Psoas muscle (tissue), 7 donors: ENCODE measurements at regions not wholly inside any gene's neighbourhood (a gene's known extent, or its start where the extent isn't known, plus 50 kb on each side); places are given as distances from the start of the nearest gene placed in this dataset.

Source experiments
- ATAC-seq, 4 donors: fragments of 200-7000 bp; cut with Tn5 transposase; one replicate each; pipeline ENCODE4 v1.9.1; 2020; ENCODE audit warnings: moderate library complexity in 3 of 4, mild to moderate bottlenecking in 2 of 4
- DNase-seq, 2 donors: peaks; one replicate each; pipeline ENCODE4 v3.0.0-alpha.2; 2020
- H3K27ac ChIP-seq: fragments of 200-600 bp; one replicate; pipeline ENCODE4 v1.8.0; 2022
- H3K27me3 ChIP-seq, 3 donors: fragments of 200-600 bp in 1 of 3; one replicate each; pipeline versions ENCODE4 v1.6.1 to v1.8.0; 2013 to 2022; ENCODE audit warnings: low read length in 2 of 3, mild to moderate bottlenecking in 2 of 3, moderate library complexity in 1 of 3; ENCODE audit not compliant: insufficient read depth in 3 of 3
- H3K36me3 ChIP-seq, 2 donors: fragments of 200-600 bp in 1 of 2; one replicate each; pipeline versions ENCODE4 v1.6.1 to v1.8.0; 2013 to 2022; ENCODE audit warnings: low read depth in 1 of 2, mild to moderate bottlenecking in 1 of 2, moderate library complexity in 1 of 2; ENCODE audit not compliant: insufficient read depth in 1 of 2
- H3K4me1 ChIP-seq: fragments of 200-600 bp; one replicate; pipeline ENCODE4 v1.8.0; 2022
- H3K4me3 ChIP-seq: fragments of 200-600 bp; one replicate; pipeline ENCODE4 v1.8.0; 2022; ENCODE audit warnings: mild to moderate bottlenecking
- H3K9me3 ChIP-seq: fragments of 200-600 bp; one replicate; pipeline ENCODE4 v1.8.0; 2022
- WGBS, 3 donors: extraction: QIAGEN DNeasy Blood & Tissue Kit; methylation state at CpG; one replicate each; pipeline versions ENCODE4 v1.1.6 to v1.1.7; 2013; 5-methylcytosine and 5-hydroxymethylcytosine counted together
- intact Hi-C, 2 donors: fragments of 100-400 bp; cut with DNase I; formaldehyde crosslinking; loops; one replicate each; pipeline versions ENCODE4 v1.11.0 to v1.14.2; 2022
- TF ChIP-seq, protein P1 (sequence below): fragments of 200-600 bp; IDR thresholded peaks from one replicate; pipeline ENCODE4 v1.8.0; 2022; ENCODE audit warnings: antibody characterized with exemption
- donor health status: healthy with polysubstance abuse.
- donor health status: DM: no; HTN: no; CAD: no; lungs with moderate emphysema.
- donor health status: Bipolar disorder and iron deficiency.
- donor health status: healthy.
- donor health status: DM: yes; HTN: yes; CAD: no.
- donor health status: DM: no; HTN: no; CAD: no.
- donor health status: DM: yes; HTN: yes; CAD: no.

DNA sequence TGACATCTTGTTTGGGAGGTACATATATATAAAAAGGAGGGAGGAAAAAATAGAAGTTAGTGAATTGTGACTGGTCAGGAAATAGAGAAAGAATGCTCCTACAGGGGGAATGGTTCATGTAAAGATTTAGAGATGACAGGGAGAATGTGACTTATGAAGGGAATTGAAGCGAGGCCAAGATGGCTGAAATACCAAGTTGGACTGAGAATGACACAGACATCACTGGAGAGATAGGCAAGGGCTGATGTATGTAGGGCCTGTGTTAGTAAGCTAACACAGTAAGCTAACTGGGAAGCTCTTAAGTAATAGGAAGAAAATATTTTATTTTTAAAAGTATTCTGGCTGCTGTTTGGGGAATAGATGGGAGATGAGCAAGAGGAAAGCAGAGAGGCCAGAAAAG, 286.3 kb downstream of the NNT start:
- TF ChIP-seq, protein P1, sequence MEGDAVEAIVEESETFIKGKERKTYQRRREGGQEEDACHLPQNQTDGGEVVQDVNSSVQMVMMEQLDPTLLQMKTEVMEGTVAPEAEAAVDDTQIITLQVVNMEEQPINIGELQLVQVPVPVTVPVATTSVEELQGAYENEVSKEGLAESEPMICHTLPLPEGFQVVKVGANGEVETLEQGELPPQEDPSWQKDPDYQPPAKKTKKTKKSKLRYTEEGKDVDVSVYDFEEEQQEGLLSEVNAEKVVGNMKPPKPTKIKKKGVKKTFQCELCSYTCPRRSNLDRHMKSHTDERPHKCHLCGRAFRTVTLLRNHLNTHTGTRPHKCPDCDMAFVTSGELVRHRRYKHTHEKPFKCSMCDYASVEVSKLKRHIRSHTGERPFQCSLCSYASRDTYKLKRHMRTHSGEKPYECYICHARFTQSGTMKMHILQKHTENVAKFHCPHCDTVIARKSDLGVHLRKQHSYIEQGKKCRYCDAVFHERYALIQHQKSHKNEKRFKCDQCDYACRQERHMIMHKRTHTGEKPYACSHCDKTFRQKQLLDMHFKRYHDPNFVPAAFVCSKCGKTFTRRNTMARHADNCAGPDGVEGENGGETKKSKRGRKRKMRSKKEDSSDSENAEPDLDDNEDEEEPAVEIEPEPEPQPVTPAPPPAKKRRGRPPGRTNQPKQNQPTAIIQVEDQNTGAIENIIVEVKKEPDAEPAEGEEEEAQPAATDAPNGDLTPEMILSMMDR: no peak
- H3K36me3 ChIP-seq: no peaks in the 10 kb centered on the region
- intact Hi-C loops: no loop called here
- no peak overlapping the region for H3K4me3 ChIP-seq
- WGBS, 3 donors: 63 to 69% (median 68%) methylated on average over 1 of the region's 1 CpG
- no peaks in the 10 kb centered on the region for H3K27me3 ChIP-seq
- ATAC-seq (no peak), DNase-seq (no peak)
- no peaks in the 10 kb centered on the region for H3K9me3 ChIP-seq
- H3K4me1 ChIP-seq: no peaks in the 10 kb centered on the region
- H3K27ac ChIP-seq: no peak overlapping the region

GRCh38 chr5:43875741-43876140, 272.8 kb downstream of the NNT start:
- Histone ChIP-seq H3K27me3 (no peaks in the 10 kb centered on the region), H3K9me3 (no peaks in the 10 kb centered on the region), H3K4me3 (no peak overlapping the region), H3K27ac (no peak overlapping the region), H3K36me3 (no peaks in the 10 kb centered on the region), H3K4me1 (no peaks in the 10 kb centered on the region)
- WGBS, 3 donors: 53 to 63% (median 60%) methylated on average over 1 of the region's 1 CpG
- ATAC-seq (no peak), DNase-seq (no peak)
- intact Hi-C loops: no loop called here
- TF ChIP-seq, protein P1: no peak

- Histone ChIP-seq H3K9me3 (no peaks in the 10 kb centered on the region), H3K4me3 (no peak overlapping the region), H3K36me3 (no peaks in the 10 kb centered on the region), H3K4me1 (no peaks in the 10 kb centered on the region), H3K27me3 (no peaks in the 10 kb centered on the region), H3K27ac (no peak overlapping the region)
- ATAC-seq: no peak
- no peak for DNase-seq
- intact Hi-C loops: no loop called here
- TF ChIP-seq, protein P1: no peak
- 58 to 73% (median 73%) methylated on average over 3 of the region's 3 CpGs for WGBS, 3 donors
These were observed 271.8 kb downstream of the NNT start for GRCh38 chr5:43874772-43875171.

DNA sequence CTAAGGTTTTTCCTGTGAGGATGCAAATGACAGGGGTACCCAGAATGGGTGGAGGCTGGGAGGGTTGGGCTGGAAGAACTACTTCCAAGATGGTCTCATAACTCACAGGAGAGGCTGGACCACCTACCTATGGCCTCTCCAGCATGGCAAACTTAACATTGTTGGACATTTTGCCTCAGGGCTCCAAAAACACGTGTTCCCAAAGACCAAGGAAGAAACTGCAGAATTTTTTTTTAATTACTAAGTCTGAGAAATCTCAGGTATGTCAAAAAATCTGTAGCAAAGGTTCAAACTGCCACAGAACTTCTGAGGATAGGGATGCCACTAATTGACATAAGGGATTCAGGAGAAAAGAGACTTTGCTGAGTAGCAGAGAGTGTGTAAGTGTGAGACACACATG, 270.8 kb downstream of the NNT start:
- no peaks in the 10 kb centered on the region for H3K36me3 ChIP-seq
- no peaks in the 10 kb centered on the region for H3K9me3 ChIP-seq
- TF ChIP-seq, protein P1: no peak
- H3K27ac ChIP-seq: no peak overlapping the region
- intact Hi-C loops: no loop called here
- 38 to 52% (median 50%) methylated on average over 1 of the region's 1 CpG for WGBS, 3 donors
- H3K4me3 ChIP-seq: no peak overlapping the region
- H3K27me3 ChIP-seq: no peaks in the 10 kb centered on the region
- no peak for ATAC-seq
- H3K4me1 ChIP-seq: no peaks in the 10 kb centered on the region
- no peak for DNase-seq

GRCh38 chr5:43859309-43859708, 256.3 kb downstream of the NNT start:
- Histone ChIP-seq H3K27ac (no peak overlapping the region), H3K4me1 (peaks cover 9% of the 10 kb centered on the region), H3K9me3 (no peaks in the 10 kb centered on the region), H3K4me3 (no peak overlapping the region), H3K27me3 (no peaks in the 10 kb centered on the region), H3K36me3 (no peaks in the 10 kb centered on the region)
- ATAC-seq (no peak), DNase-seq (no peak)
- intact Hi-C loops: no loop called here
- TF ChIP-seq, protein P1: no peak
